Muscle layer of duodenum (tissue), 2 donors: ENCODE measurements at regions not wholly inside any gene's neighbourhood (a gene's known extent, or its start where the extent isn't known, plus 50 kb on each side); places are given as distances from the start of the nearest gene placed in this dataset.
"Not testable (repeated sequence)": the region's sequence is repeated elsewhere in the genome, so short reads cannot be mapped to it uniquely, and the experiment has no call there.

Experiments used
- H3K27ac ChIP-seq: one replicate; pipeline ENCODE4 v1.7.0; 2013; ENCODE audit warnings: mild to moderate bottlenecking, low read length
- H3K27me3 ChIP-seq: one replicate; pipeline ENCODE4 v1.7.0; 2013; ENCODE audit warnings: low read depth, mild to moderate bottlenecking, control low read depth, low read length
- H3K36me3 ChIP-seq, 2 donors: one replicate each; pipeline ENCODE4 v1.7.0; 2013; ENCODE audit warnings: low read length in 2 of 2, control low read depth in 1 of 2, mild to moderate bottlenecking in 1 of 2; ENCODE audit not compliant: insufficient read depth in 2 of 2, control insufficient read depth in 1 of 2
- H3K4me1 ChIP-seq, 2 donors: one replicate each; pipeline ENCODE4 v1.7.0; 2013; ENCODE audit warnings: low read length in 2 of 2, mild to moderate bottlenecking in 2 of 2, control low read depth in 1 of 2, moderate library complexity in 1 of 2; ENCODE audit not compliant: insufficient read depth in 2 of 2, control insufficient read depth in 1 of 2
- H3K4me3 ChIP-seq, 2 donors: one replicate each; pipeline ENCODE4 v1.7.0; 2013; ENCODE audit warnings: low read length in 2 of 2, low read depth in 1 of 2, mild to moderate bottlenecking in 1 of 2
- H3K9me3 ChIP-seq, 2 donors: one replicate each; pipeline ENCODE4 v1.7.0; 2013; ENCODE audit warnings: low read length in 2 of 2, control low read depth in 1 of 2, mild to moderate bottlenecking in 1 of 2; ENCODE audit not compliant: control insufficient read depth in 1 of 2
- donor health status: healthy.

DNA sequence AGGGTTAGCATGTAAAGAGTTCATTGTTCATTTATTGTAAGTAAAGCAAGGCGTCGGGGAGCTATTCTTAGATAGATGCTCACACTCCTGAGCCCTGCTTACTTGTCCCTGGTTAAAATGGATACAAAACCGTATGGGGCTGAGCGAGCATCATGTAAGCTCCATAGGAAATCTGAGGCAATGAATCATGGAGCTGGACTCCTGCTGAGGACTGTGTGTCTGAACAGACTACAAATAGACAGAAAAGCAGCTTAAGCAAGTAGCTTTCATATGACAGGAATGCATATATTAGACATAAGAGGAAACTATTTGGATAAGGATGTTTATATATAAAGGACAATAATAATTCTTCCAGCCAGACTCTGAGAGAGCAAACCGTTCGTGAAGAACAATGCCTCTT is 604.9 kb upstream of the PTBP2 start:
- Histone ChIP-seq H3K27ac (no peak overlapping the region), H3K4me1 (peaks cover 0 to 3% of the 10 kb centered on the region in 2 donors), H3K36me3 (no peaks in the 10 kb centered on the region), H3K27me3 (no peaks in the 10 kb centered on the region), H3K9me3 (no peaks in the 10 kb centered on the region), H3K4me3 (no peak overlapping the region)

DNA sequence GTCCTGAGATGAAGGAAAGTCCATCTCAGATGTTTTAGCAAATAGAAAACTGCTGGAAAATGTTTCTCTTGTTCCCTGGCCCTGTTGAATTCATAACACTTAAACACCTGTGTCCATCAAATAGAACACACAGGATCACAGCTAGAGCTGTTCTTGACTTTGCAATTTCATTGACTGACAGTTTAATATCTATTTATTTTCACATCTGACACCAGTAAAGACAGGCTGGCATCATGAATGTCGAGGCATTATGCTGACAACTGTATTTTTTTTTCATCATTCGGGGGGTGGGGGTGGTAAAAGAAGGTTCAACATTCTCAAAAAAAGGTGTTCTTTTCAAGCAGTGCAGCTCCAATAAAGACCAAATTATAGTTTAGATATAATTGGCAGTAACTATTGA is 591.2 kb upstream of the PTBP2 start:
- no peak overlapping the region for H3K4me3 ChIP-seq
- H3K4me1 ChIP-seq = no peaks in the 10 kb centered on the region
- no peaks in the 10 kb centered on the region for H3K9me3 ChIP-seq
- no peaks in the 10 kb centered on the region for H3K36me3 ChIP-seq
- H3K27ac ChIP-seq = no peak overlapping the region
- H3K27me3 ChIP-seq = no peaks in the 10 kb centered on the region

DNA sequence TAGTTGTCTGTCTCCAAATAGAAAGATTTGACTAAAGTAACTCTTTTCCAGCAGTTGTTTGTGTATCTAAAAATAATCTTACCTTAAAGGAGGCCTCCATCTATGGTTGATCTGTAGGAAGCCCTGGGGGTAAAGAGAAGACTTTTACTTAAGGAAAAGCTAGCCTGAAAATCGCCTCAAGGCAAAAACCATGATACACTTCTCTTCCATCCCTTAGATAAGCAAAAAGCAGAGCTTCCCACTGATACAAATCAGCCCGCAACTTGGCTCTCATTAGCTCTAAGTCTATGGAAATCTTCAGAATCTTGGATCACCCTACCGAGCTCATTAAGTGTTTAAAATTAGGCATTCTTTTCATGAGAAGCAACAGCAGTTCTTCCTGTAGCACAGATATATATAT is 576.9 kb upstream of the PTBP2 start:
- H3K27ac ChIP-seq = no peak overlapping the region
- H3K36me3 ChIP-seq = no peaks in the 10 kb centered on the region
- no peak overlapping the region for H3K4me3 ChIP-seq
- H3K9me3 ChIP-seq = no peaks in the 10 kb centered on the region
- H3K27me3 ChIP-seq = no peaks in the 10 kb centered on the region
- no peaks in the 10 kb centered on the region for H3K4me1 ChIP-seq

DNA sequence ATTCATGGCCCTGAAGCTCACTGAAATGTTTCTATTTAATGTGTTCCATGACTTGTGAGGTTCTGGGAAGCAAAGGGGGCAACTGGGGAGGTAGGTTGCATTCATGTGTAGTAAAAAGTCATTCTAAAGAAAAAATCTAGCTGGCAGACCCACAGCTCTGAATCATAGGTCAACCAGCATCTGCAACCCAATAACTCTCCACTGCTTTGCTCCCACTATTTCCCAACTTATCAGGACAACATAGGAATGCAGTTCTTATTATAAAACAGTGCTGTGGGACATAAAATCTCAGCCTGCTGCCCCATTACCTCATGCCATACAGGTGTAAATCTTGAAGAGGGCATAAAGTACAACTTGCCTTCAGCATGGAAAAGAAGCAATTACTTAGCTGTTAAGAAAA is 576.1 kb upstream of the PTBP2 start:
- Histone ChIP-seq H3K27ac (no peak overlapping the region), H3K9me3 (no peaks in the 10 kb centered on the region), H3K27me3 (no peaks in the 10 kb centered on the region), H3K36me3 (no peaks in the 10 kb centered on the region), H3K4me3 (no peak overlapping the region), H3K4me1 (no peaks in the 10 kb centered on the region)

DNA sequence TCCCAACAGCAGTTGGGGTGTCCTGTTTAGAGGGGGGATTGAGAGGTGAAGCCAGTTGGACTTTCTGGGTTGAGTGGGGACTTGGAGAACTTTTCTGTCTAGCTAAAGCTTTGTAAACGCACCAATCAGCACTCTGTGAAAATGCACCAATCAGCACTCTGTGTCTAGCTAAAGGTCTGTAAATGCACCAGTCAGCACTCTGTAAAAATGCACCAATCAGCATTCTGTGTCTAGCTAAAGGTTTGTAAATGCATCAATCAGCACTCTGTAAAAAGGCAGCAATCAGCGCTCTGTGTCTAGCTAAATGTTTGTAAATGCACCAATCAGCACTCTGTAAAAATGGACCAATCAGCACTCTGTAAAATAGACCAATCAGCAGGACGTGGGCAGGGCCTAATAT is 568.6 kb upstream of the PTBP2 start:
- not testable (repeated sequence) for H3K27ac ChIP-seq, H3K36me3 ChIP-seq, H3K4me3 ChIP-seq, H3K4me1 ChIP-seq, H3K27me3 ChIP-seq
- peaks cover 0 to 18% of the 10 kb centered on the region in 2 donors for H3K9me3 ChIP-seq

DNA sequence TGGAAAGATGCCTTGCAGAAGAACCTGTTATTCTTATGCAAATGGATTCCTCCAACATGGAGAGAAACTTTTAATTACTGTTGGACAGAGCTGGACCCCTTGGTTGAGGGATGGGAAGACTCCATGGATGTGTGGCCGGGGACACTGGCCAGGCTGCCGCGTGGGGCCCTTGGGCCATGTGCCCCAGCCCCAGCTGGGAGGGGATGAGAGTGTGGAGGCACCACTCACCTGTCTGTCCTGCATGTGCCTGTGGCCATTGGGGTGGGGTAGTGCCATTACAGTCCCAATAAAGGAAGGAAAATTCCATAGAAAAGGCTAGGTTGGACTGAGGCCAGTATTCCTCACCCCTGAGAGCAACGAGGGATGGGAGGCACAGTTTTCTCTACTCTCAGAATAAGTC is 564.5 kb upstream of the PTBP2 start:
- no peaks in the 10 kb centered on the region for H3K27me3 ChIP-seq
- peaks cover 0 to 18% of the 10 kb centered on the region in 2 donors for H3K9me3 ChIP-seq
- H3K27ac ChIP-seq = no peak overlapping the region
- no peaks in the 10 kb centered on the region for H3K4me1 ChIP-seq
- no peak overlapping the region for H3K4me3 ChIP-seq
- no peaks in the 10 kb centered on the region for H3K36me3 ChIP-seq

DNA sequence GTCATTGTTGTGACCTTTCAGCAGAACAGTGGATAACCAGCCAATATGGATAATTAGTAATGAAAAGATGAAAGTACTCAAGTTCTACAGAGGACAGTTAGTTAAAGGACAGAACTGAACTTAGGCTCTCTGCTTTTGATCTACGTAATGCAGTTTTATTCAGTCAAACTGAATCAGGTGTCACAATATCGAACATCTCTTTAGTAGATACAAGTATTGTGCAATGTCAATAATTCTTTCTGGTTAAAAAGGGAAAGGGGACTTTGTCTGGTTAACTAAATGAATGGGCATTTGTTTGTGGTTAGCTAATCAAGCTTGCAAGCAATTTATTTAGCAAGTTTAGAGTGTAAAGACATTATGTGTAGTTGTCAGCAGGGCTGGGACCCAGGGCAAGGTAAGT is 562.2 kb upstream of the PTBP2 start:
- H3K4me3 ChIP-seq = no peak overlapping the region
- no peaks in the 10 kb centered on the region for H3K4me1 ChIP-seq
- H3K27ac ChIP-seq = no peak overlapping the region
- H3K27me3 ChIP-seq = no peaks in the 10 kb centered on the region
- no peaks in the 10 kb centered on the region for H3K36me3 ChIP-seq
- peaks cover 0 to 2% of the 10 kb centered on the region in 2 donors for H3K9me3 ChIP-seq

DNA sequence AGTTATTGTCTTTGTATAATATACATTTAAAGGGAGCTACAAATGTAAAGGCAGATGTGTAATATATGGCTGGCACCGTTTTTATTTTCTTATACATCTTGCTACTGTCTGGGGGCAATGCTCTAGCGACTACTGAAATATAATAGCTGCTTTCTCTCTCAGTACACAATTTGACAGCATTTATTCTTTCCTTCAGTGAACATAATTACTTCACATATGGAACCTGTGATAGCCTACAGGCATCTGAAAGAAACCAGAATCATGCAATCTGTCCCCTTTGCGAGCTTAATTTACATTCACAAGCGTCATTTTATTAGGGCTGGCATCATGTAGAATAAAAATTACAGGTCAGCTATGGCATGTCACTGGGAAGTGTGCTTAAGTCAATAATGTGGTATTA is 557.5 kb upstream of the PTBP2 start:
- H3K4me1 ChIP-seq = no peaks in the 10 kb centered on the region
- H3K27ac ChIP-seq = no peak overlapping the region
- no peaks in the 10 kb centered on the region for H3K27me3 ChIP-seq
- no peaks in the 10 kb centered on the region for H3K36me3 ChIP-seq
- no peak overlapping the region for H3K4me3 ChIP-seq
- peaks cover 0 to 2% of the 10 kb centered on the region in 2 donors for H3K9me3 ChIP-seq

DNA sequence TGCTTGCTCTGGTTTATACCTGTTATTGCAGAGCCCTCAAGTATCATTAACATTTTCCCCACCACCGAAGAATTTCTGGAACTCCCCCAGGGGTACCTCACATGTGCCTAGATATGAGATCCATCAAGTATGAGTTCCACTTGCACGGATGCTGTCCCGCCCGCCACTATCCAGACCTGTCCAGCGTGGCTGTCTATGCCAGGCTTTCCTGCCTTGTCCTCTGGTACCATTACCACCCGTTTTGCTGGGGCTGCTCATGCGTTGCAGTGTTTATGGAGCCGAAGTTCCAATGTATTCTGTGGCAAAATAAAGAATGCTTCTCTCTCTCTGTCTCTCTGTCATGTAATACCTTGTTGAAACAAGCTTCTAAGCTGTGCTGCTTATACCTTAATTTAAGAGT is 543.5 kb upstream of the PTBP2 start:
- Histone ChIP-seq H3K27me3 (no peaks in the 10 kb centered on the region), H3K4me3 (no peak overlapping the region), H3K27ac (no peak overlapping the region), H3K4me1 (no peaks in the 10 kb centered on the region), H3K36me3 (no peaks in the 10 kb centered on the region), H3K9me3 (no peaks in the 10 kb centered on the region)

DNA sequence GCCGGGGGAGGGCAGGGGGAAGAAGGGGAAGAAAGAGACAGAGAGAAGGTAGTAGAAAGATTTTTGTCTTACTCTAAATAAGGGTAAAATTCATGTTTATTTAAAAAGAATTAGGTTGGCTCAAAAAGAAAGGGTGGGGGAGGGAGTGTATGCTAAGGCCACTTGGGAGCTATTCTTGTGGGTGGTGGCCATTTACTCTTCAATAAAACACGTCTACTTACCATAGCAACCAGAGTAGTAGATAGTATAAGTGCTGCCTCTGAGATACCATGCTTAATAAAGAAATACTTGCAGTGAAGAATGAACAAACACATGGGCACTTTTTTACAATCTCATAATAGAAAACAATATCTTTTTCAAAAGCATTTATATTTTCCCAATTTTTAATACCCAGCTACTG is 538.1 kb upstream of the PTBP2 start:
- Histone ChIP-seq H3K36me3 (no peaks in the 10 kb centered on the region), H3K4me1 (peaks cover 0 to 3% of the 10 kb centered on the region in 2 donors), H3K27me3 (no peaks in the 10 kb centered on the region), H3K27ac (no peak overlapping the region), H3K4me3 (no peak overlapping the region), H3K9me3 (no peaks in the 10 kb centered on the region)

DNA sequence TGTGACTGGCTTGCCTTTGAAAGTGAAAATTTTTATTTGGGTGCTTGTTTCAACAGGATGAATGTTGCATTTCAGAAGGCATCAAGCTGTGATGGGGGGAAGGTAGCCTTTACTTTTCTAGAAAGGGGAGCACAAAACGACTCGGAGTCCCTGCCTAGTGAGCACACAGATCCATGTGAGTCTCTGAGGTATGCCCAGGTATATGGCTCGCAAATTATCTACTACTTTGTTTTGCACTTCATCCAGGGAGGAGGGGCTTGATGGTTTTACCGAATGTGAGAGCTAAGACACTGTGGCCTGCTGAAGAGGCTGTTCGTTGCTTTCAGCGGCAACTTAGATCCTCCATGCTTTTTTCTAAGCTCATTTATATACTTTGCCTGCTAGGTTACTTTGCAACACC is 537.7 kb upstream of the PTBP2 start:
- no peaks in the 10 kb centered on the region for H3K27me3 ChIP-seq
- H3K27ac ChIP-seq = no peak overlapping the region
- H3K4me1 ChIP-seq = peaks cover 0 to 3% of the 10 kb centered on the region in 2 donors
- H3K9me3 ChIP-seq = no peaks in the 10 kb centered on the region
- H3K4me3 ChIP-seq = no peak overlapping the region
- H3K36me3 ChIP-seq = no peaks in the 10 kb centered on the region

DNA sequence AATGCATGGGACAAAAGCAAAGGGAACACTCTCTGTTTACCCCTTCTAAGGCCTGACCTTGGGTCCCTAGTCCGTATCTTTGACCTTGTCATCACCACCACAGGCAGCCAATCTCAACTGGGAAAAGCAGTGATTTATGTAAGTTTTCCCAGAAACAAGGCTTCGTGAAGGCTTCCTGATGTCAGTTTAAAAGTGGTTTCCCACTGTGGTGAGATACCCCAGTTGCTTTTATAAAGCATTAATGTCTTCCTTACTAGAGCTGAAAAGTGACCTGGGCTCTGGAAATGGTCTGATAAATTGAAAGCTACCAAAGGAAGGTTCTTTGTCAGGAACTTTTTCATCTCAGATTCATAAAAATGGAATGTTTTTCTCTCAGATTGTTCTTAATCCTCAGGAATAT is 536.4 kb upstream of the PTBP2 start:
- H3K27me3 ChIP-seq = no peaks in the 10 kb centered on the region
- no peaks in the 10 kb centered on the region for H3K9me3 ChIP-seq
- no peak overlapping the region for H3K4me3 ChIP-seq
- H3K27ac ChIP-seq = no peak overlapping the region
- peaks cover 0 to 3% of the 10 kb centered on the region in 2 donors for H3K4me1 ChIP-seq
- no peaks in the 10 kb centered on the region for H3K36me3 ChIP-seq
